HCT116 (cell line): ENCODE measurements at regions not wholly inside any gene's neighbourhood (a gene's known extent, or its start where the extent isn't known, plus 50 kb on each side); places are given as distances from the start of the nearest gene placed in this dataset.

ENCODE experiments used
- ATAC-seq: fragments of 200-7000 bp; cut with Tn5 transposase; 2 replicates; pipeline ENCODE4 v1.9.1; 2020; ENCODE audit warnings: mild to moderate bottlenecking, moderate library complexity
- BruUV-seq: library from RNA; stranded (reverse); fragments of 400-500 nt; replicated peaks from 2 replicates; lab custom pipeline; 2021; lab: Mats Ljungman, UMichigan
- CTCF ChIA-PET: fragments of 300-600 bp; sonication (Branson Sonifier 250); formaldehyde crosslinking; loops from one replicate; lab custom pipeline; 2021; ENCODE audit warnings: antibody characterized with exemption; lab: Charles Lee
- POLR2A ChIA-PET: fragments of 300-600, 350-600 bp; sonication (Branson Sonifier 250); formaldehyde crosslinking; loops from one replicate; lab custom pipeline; 2021; ENCODE audit warnings: antibody characterized with exemption; lab: Charles Lee
- RAD21 ChIA-PET, 2 experiments: fragments of 300-600 bp; sonication (Branson Sonifier 250); formaldehyde crosslinking; loops; one replicate each; lab custom pipeline; 2023; ENCODE audit warnings: low total read pairs in 2 of 2; ENCODE audit not compliant: uncharacterized antibody in 2 of 2, unreplicated experiment in 2 of 2, low non-redundant PET in 1 of 2; lab: Charles Lee
- DNase-seq: peaks from one replicate; pipeline ENCODE4 v3.0.0-alpha.2; 2010; ENCODE audit warnings: low read depth, low spot score
- H2AFZ ChIP-seq: fragments of 200-600 bp; shearing (Covaris generic), sonication (generic); 2 replicates; pipeline ENCODE4 v1.6.1; 2017; ENCODE audit warnings: low read depth, mixed run types, mixed read lengths, antibody characterized with exemption, low read length; ENCODE audit not compliant: poor library complexity, severe bottlenecking
- H3K27ac ChIP-seq: 2 replicates; pipeline ENCODE4 v1.5.1; 2012; ENCODE audit warnings: low read depth, low read length
- H3K27me3 ChIP-seq: fragments of 200-600 bp; sonication (generic); 2 replicates; pipeline ENCODE4 v1.6.1; 2016; ENCODE audit warnings: mixed run types, low read length, mixed read lengths; ENCODE audit not compliant: insufficient read depth
- H3K36me3 ChIP-seq, 2 experiments: fragments of 200-500 bp in 1 of 2; fragments of 200-600 bp in 1 of 2; sonication (Bioruptor generic) in 1 of 2; sonication (generic) in 1 of 2; 2 replicates each; pipeline versions ENCODE4 v1.5.1 to v1.6.1; 2014 to 2016; ENCODE audit warnings: low read length in 2 of 2, inconsistent platforms in 1 of 2, mixed read lengths in 1 of 2, mixed run types in 1 of 2; ENCODE audit not compliant: insufficient read depth in 2 of 2, control insufficient read depth in 1 of 2
- H3K4me1 ChIP-seq, 2 experiments: fragments of 200-600 bp in 1 of 2; sonication (generic) in 1 of 2; 2 replicates each; pipeline versions ENCODE4 v1.5.1 to v1.6.1; 2012 to 2017; ENCODE audit warnings: low read length in 2 of 2, inconsistent platforms in 1 of 2, mild to moderate bottlenecking in 1 of 2, mixed read lengths in 1 of 2, mixed run types in 1 of 2, moderate library complexity in 1 of 2; ENCODE audit not compliant: insufficient read depth in 2 of 2, control insufficient read depth in 1 of 2
- H3K4me2 ChIP-seq: fragments of 200-600 bp; sonication (generic); 2 replicates; pipeline ENCODE4 v1.6.1; 2017; ENCODE audit warnings: mixed run types, low read length, mixed read lengths
- H3K4me3 ChIP-seq, 2 experiments: fragments of 200-600 bp in 1 of 2; sonication (generic) in 1 of 2; replicated peaks in 1 of 2; 2 replicates each; pipeline ENCODE4 v1.5.1; 2011 to 2016; ENCODE audit warnings: low read length in 2 of 2, control low read depth in 1 of 2, low read depth in 1 of 2, mild to moderate bottlenecking in 1 of 2, mixed read lengths in 1 of 2, mixed run types in 1 of 2
- H3K79me2 ChIP-seq: fragments of 200-600 bp; sonication (generic); 2 replicates; pipeline ENCODE4 v1.6.1; 2017; ENCODE audit warnings: mild to moderate bottlenecking, mixed run types, low read length, moderate library complexity, mixed read lengths; ENCODE audit not compliant: insufficient read depth
- H3K9ac ChIP-seq: fragments of 200-600 bp; sonication (generic); 2 replicates; pipeline ENCODE4 v1.6.1; 2016; ENCODE audit warnings: low read length, mixed read lengths
- H3K9me2 ChIP-seq: fragments of 200-600 bp; sonication (generic), shearing (Covaris generic); 2 replicates; pipeline ENCODE4 v1.6.1; 2017; ENCODE audit warnings: mixed run types, mild to moderate bottlenecking, moderate library complexity; ENCODE audit not compliant: insufficient read depth
- H3K9me3 ChIP-seq, 2 experiments: fragments of 200-500 bp in 1 of 2; fragments of 200-600 bp in 1 of 2; sonication (Bioruptor generic) in 1 of 2; sonication (generic) in 1 of 2; 2 replicates each; pipeline ENCODE4 v1.6.1; 2014 to 2017; ENCODE audit warnings: low read length in 2 of 2, mixed read lengths in 2 of 2, inconsistent platforms in 1 of 2, low read depth in 1 of 2, mild to moderate bottlenecking in 1 of 2, mixed run types in 1 of 2, moderate library complexity in 1 of 2; ENCODE audit not compliant: control insufficient read depth in 1 of 2, insufficient read depth in 1 of 2
- H4K20me1 ChIP-seq: fragments of 200-600 bp; sonication (generic), shearing (Covaris generic); 2 replicates; pipeline ENCODE4 v1.6.1; 2017; ENCODE audit warnings: mixed run types, mild to moderate bottlenecking, moderate library complexity; ENCODE audit not compliant: insufficient read depth
- CTCF ChIP-seq, 3 experiments: fragments of 200-600 bp in 1 of 3; sonication (generic) in 1 of 3; IDR thresholded peaks in 2 of 3; conservative IDR thresholded peaks in 1 of 3; 2 replicates each; pipeline ENCODE4 v1.5.1; 2012 to 2017; ENCODE audit warnings: low read depth in 2 of 3, low read length in 2 of 3, antibody characterized with exemption in 1 of 3, borderline replicate concordance in 1 of 3, control low read depth in 1 of 3, mild to moderate bottlenecking in 1 of 3, mixed read lengths in 1 of 3, mixed run types in 1 of 3, moderate library complexity in 1 of 3; ENCODE audit not compliant: insufficient read depth in 1 of 3
- EGR1 ChIP-seq: IDR thresholded peaks from 2 replicates; pipeline ENCODE4 v1.6.1; 2012; ENCODE audit warnings: low read depth
- EZH2phosphoT487 ChIP-seq: fragments of 200-600 bp; IDR thresholded peaks from 2 replicates; pipeline ENCODE4 v1.6.1; 2018; ENCODE audit warnings: antibody characterized with exemption, borderline replicate concordance
- FOSL1 ChIP-seq: IDR thresholded peaks from 2 replicates; pipeline ENCODE4 v1.6.1; 2012; ENCODE audit warnings: low read depth
- JUND ChIP-seq: IDR thresholded peaks from 2 replicates; pipeline ENCODE4 v1.6.1; 2012
- POLR2AphosphoS5 ChIP-seq: IDR thresholded peaks from 2 replicates; pipeline ENCODE4 v1.6.1; 2011; ENCODE audit warnings: mild to moderate bottlenecking, low read depth, low read length, moderate library complexity
- RAD21 ChIP-seq: IDR thresholded peaks from 2 replicates; pipeline ENCODE4 v1.6.1; 2012; ENCODE audit warnings: low read depth, mild to moderate bottlenecking
- SP1 ChIP-seq: IDR thresholded peaks from 2 replicates; pipeline ENCODE4 v1.6.1; 2012; ENCODE audit warnings: low read depth
- YY1 ChIP-seq: IDR thresholded peaks from 2 replicates; pipeline ENCODE4 v1.6.1; 2011; ENCODE audit warnings: low read length, low read depth, moderate library complexity, mild to moderate bottlenecking; ENCODE audit not compliant: insufficient replicate concordance; ENCODE audit errors: extremely low read depth
- intact Hi-C: fragments of 100-400 bp; cut with micrococcal nuclease; formaldehyde crosslinking; loops from 2 replicates; pipeline ENCODE4 v1.10.0; 2022
- TF ChIP-seq, protein P1 (sequence below): IDR thresholded peaks from 2 replicates; pipeline ENCODE4 v1.6.1; 2011; ENCODE audit warnings: mild to moderate bottlenecking, low read length, moderate library complexity; ENCODE audit not compliant: insufficient replicate concordance; ENCODE audit errors: extremely low read depth
- TF ChIP-seq, protein P2 (sequence below): IDR thresholded peaks from 2 replicates; pipeline ENCODE4 v1.6.1; 2012

DNA sequence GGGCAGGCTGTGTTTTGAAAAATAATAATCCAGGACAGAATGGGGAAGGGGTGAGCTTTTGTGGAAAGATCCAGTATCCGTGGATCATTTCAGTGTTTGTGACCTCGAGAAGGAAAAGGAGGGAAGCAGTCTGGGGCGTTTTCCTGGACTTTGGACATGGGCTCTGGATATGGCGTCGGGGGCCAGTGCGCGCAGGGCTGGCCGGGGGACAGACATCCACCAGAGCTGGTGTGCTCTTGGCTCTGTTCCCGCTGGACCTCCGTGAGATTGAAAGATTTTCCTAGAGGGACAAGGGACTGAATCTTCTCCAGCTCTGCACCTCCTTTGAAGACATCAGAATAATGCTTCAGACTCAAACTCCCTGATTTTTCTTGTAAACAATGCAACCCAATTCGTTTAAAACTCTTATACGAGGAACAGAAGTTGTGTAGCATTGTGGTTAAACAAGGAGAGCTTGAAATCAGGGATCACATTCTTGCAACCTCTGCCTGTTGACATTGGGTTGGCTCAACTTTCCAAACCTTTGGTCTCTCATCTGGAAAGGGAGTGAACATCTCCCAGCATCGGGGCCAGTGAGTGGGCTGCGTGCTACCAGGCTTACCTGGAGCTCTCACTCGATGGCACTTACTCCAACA, 75.9 kb downstream of the C16orf95 start:
- DNase-seq (no peak), ATAC-seq (no peak)
- H3K27ac ChIP-seq: no peak overlapping the region
- intact Hi-C loops: no loop called here
- TF ChIP-seq EZH2phosphoT487 (no peak), CTCF (IDR thresholded peaks at IDR 0.05 in 2 of 3, conservative IDR thresholded peaks at IDR 0.05 in 1 of 3; ENCODE audit: borderline replicate concordance in 1 of 3, insufficient read depth in 1 of 3, low read depth in 2 of 3, low read length in 2 of 3) (no peak)
- no peaks in the 10 kb centered on the region for H3K27me3 ChIP-seq
- no peak overlapping the region for H3K4me3 ChIP-seq
- no peaks in the 10 kb centered on the region for H3K9me2 ChIP-seq
- H3K9me3 ChIP-seq: no peaks in the 10 kb centered on the region
- ChIA-PET CTCF (no interaction called here), POLR2A (no interaction called here), RAD21 (no interaction called here)
- H3K9ac ChIP-seq: no peak overlapping the region
- H4K20me1 ChIP-seq: no peaks in the 10 kb centered on the region
- no TSS peak for BruUV-seq
- H2AFZ ChIP-seq: no peak overlapping the region
- no peak overlapping the region for H3K4me2 ChIP-seq
- peaks cover 0 to 23% of the 10 kb centered on the region in 2 experiments; a peak in 2 of 4 replicates for H3K4me1 ChIP-seq
- H3K79me2 ChIP-seq: no peaks in the 10 kb centered on the region
- H3K36me3 ChIP-seq: no peaks in the 10 kb centered on the region

DNA sequence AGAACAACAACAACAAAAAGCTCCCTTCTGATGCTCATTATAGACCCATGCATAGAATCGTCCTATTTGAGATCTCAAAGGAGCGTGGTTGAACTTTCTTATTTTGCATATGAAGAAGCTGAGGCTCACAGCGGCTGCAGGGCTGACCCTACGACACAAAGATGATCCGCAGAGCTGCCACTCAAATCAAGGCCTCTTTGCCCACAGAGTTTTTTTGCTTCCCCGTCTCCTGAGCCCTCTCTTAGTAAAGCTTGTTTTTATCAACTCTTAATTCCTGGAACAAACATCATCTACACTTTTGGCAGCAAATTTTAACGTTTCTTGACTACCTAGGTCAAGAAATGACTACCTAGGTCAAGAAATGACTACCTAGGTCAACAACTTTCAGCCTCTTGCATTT, 73.7 kb downstream of the C16orf95 start:
- intact Hi-C loops: no loop called here
- CTCF ChIA-PET: no interaction called here
- TF ChIP-seq, protein P1, sequence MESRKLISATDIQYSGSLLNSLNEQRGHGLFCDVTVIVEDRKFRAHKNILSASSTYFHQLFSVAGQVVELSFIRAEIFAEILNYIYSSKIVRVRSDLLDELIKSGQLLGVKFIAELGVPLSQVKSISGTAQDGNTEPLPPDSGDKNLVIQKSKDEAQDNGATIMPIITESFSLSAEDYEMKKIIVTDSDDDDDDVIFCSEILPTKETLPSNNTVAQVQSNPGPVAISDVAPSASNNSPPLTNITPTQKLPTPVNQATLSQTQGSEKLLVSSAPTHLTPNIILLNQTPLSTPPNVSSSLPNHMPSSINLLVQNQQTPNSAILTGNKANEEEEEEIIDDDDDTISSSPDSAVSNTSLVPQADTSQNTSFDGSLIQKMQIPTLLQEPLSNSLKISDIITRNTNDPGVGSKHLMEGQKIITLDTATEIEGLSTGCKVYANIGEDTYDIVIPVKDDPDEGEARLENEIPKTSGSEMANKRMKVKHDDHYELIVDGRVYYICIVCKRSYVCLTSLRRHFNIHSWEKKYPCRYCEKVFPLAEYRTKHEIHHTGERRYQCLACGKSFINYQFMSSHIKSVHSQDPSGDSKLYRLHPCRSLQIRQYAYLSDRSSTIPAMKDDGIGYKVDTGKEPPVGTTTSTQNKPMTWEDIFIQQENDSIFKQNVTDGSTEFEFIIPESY: no peak
- TF ChIP-seq SP1 (no peak), JUND (no peak), FOSL1 (no peak), EGR1 (no peak), YY1 (no peak), POLR2AphosphoS5 (no peak), RAD21 (no peak), CTCF (IDR thresholded peaks at IDR 0.05 in 2 of 3, conservative IDR thresholded peaks at IDR 0.05 in 1 of 3; ENCODE audit: borderline replicate concordance in 1 of 3, insufficient read depth in 1 of 3, low read depth in 2 of 3, low read length in 2 of 3) (no peak)
- TF ChIP-seq, protein P2, sequence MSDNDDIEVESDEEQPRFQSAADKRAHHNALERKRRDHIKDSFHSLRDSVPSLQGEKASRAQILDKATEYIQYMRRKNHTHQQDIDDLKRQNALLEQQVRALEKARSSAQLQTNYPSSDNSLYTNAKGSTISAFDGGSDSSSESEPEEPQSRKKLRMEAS: no peak

More for the DNA sequence above, 73.7 kb downstream of the C16orf95 start:
- ATAC-seq (no peak), DNase-seq (no peak)
- Histone ChIP-seq H3K4me3 (no peak overlapping the region), H3K9me2 (no peaks in the 10 kb centered on the region), H3K4me1 (peaks cover 0 to 15% of the 10 kb centered on the region in 2 experiments; a peak in 2 of 4 replicates), H3K36me3 (no peaks in the 10 kb centered on the region), H2AFZ (no peak overlapping the region), H3K27me3 (no peaks in the 10 kb centered on the region), H3K9ac (no peak overlapping the region), H3K79me2 (no peaks in the 10 kb centered on the region), H3K27ac (no peak overlapping the region), H4K20me1 (no peaks in the 10 kb centered on the region), H3K4me2 (no peak overlapping the region), H3K9me3 (no peaks in the 10 kb centered on the region)
- RAD21 ChIA-PET: no interaction called here
- POLR2A ChIA-PET: no interaction called here
- BruUV-seq: no TSS peak
